GM12878 (cell line): ENCODE measurements at regions not wholly inside any gene's neighbourhood (a gene's known extent, or its start where the extent isn't known, plus 50 kb on each side); places are given as distances from the start of the nearest gene placed in this dataset.

Source experiments
- ATAC-seq: fragments of 200-7000 bp; cut with Tn5 transposase; 3 replicates; pipeline ENCODE4 v1.9.1; 2020; ENCODE audit warnings: mild to moderate bottlenecking, moderate library complexity
- BruUV-seq: library from RNA; stranded (reverse); fragments of 400-500 nt; replicated peaks from 2 replicates; lab custom pipeline; 2021; lab: Mats Ljungman, UMichigan
- CTCF ChIA-PET: fragments of 300-600 bp; sonication (Branson Sonifier 250); formaldehyde crosslinking; extraction: SDS; loops from one replicate; lab custom pipeline; 2021; ENCODE audit warnings: inconsistent platforms; lab: Yijun Ruan, JAX
- POLR2A ChIA-PET: fragments of 350-600 bp; formaldehyde crosslinking; extraction: SDS; loops from one replicate; lab custom pipeline; 2021; ENCODE audit warnings: inconsistent platforms; lab: Charles Lee
- RAD21 ChIA-PET: fragments of 300-600 bp; sonication (Branson Sonifier 250); formaldehyde crosslinking; loops from one replicate; lab custom pipeline; 2023; ENCODE audit warnings: antibody characterized with exemption; ENCODE audit not compliant: unreplicated experiment; lab: Charles Lee
- SMC1A ChIA-PET: fragments of 300-600 bp; sonication (Branson Sonifier 250); formaldehyde crosslinking; loops from one replicate; lab custom pipeline; 2023; ENCODE audit not compliant: unreplicated experiment, uncharacterized antibody; lab: Charles Lee
- DNase-seq: peaks from one replicate; pipeline ENCODE4 v3.0.0-alpha.2; 2011; ENCODE audit warnings: low read depth, low spot score
- FAIRE-seq: peaks from 3 replicates; lab custom pipeline; 2011; peaks lifted over from hg19 to GRCh38; lab: Jason Lieb, UNC
- H2AFZ ChIP-seq: 2 replicates; pipeline ENCODE4 v1.6.0; 2011; ENCODE audit warnings: low read depth, low read length, control low read depth; ENCODE audit not compliant: control insufficient read depth
- H3K27ac ChIP-seq: 2 replicates; pipeline ENCODE4 v1.5.1; 2011; ENCODE audit warnings: control low read depth; ENCODE audit not compliant: control insufficient read depth, insufficient read depth
- H3K27me3 ChIP-seq, 2 experiments: replicated peaks in 1 of 2; 2 replicates each; pipeline versions ENCODE4 v1.6.0 to v1.6.1; 2011; ENCODE audit warnings: low read length in 1 of 2; ENCODE audit not compliant: control insufficient read depth in 2 of 2, insufficient read depth in 2 of 2
- H3K36me3 ChIP-seq, 2 experiments: 2 replicates each; pipeline ENCODE4 v1.5.1; 2011; ENCODE audit warnings: low read length in 1 of 2; ENCODE audit not compliant: control insufficient read depth in 2 of 2, insufficient read depth in 2 of 2
- H3K4me1 ChIP-seq: 2 replicates; pipeline ENCODE4 v1.6.1; 2011; ENCODE audit warnings: mild to moderate bottlenecking, low read length, moderate library complexity, mixed read lengths; ENCODE audit not compliant: control insufficient read depth, insufficient read depth
- H3K4me2 ChIP-seq: 2 replicates; pipeline ENCODE4 v1.6.0; 2011; ENCODE audit warnings: control low read depth; ENCODE audit not compliant: control insufficient read depth, insufficient read depth
- H3K4me3 ChIP-seq: fragments of 200-600 bp; sonication (generic); 2 replicates; pipeline ENCODE4 v1.5.1; 2016
- H3K79me2 ChIP-seq: 2 replicates; pipeline ENCODE4 v1.6.0; 2011; ENCODE audit warnings: low read length; ENCODE audit not compliant: control insufficient read depth, insufficient read depth
- H3K9ac ChIP-seq: 2 replicates; pipeline ENCODE4 v1.8.0; 2011; ENCODE audit warnings: low read length, control low read depth, mixed read lengths; ENCODE audit not compliant: control insufficient read depth, insufficient read depth
- H3K9me3 ChIP-seq: replicated peaks from 3 replicates; pipeline ENCODE4 v1.5.1; 2011; ENCODE audit warnings: mild to moderate bottlenecking, low read length; ENCODE audit not compliant: control insufficient read depth, insufficient read depth
- H4K20me1 ChIP-seq: 2 replicates; pipeline ENCODE4 v1.6.0; 2011; ENCODE audit not compliant: control insufficient read depth, insufficient read depth
- ATF3 ChIP-seq: IDR thresholded peaks from 2 replicates; pipeline ENCODE4 v1.6.1; 2011; ENCODE audit warnings: low read depth, mild to moderate bottlenecking, low read length, moderate library complexity, borderline replicate concordance; ENCODE audit errors: extremely low read depth
- BMI1 ChIP-seq: fragments of 450-650 bp; IDR thresholded peaks from 2 replicates; pipeline ENCODE4 v1.6.1; 2016; ENCODE audit warnings: mild to moderate bottlenecking, moderate library complexity, borderline replicate concordance
- MLLT1 ChIP-seq: fragments of 450-650 bp; IDR thresholded peaks from 2 replicates; pipeline ENCODE4 v1.6.1; 2016; ENCODE audit warnings: mild to moderate bottlenecking
- NFYB ChIP-seq: IDR thresholded peaks from 2 replicates; pipeline ENCODE4 v1.6.1; 2011; ENCODE audit warnings: low read depth, mild to moderate bottlenecking, low read length, improper control_type of control experiment, moderate library complexity; ENCODE audit not compliant: insufficient read depth
- PBX3 ChIP-seq: IDR thresholded peaks from 2 replicates; pipeline ENCODE4 v1.6.1; 2011; ENCODE audit warnings: mild to moderate bottlenecking, low read depth, low read length, moderate library complexity; ENCODE audit not compliant: insufficient replicate concordance
- ZNF24 ChIP-seq: fragments of 450-650 bp; IDR thresholded peaks from 2 replicates; pipeline ENCODE4 v1.6.1; 2017; ENCODE audit warnings: antibody characterized with exemption, mild to moderate bottlenecking
- ZSCAN29 ChIP-seq: fragments of 450-650 bp; IDR thresholded peaks from 2 replicates; pipeline ENCODE4 v1.6.1; 2017; ENCODE audit warnings: mild to moderate bottlenecking, moderate library complexity
- WGBS: methylation state at CpG from one replicate; pipeline ENCODE4 v1.1.6; 2016; ENCODE audit warnings: low lambda C conversion rate; ENCODE audit not compliant: insufficient replicate concordance, insufficient coverage; ENCODE audit errors: missing lambda C conversion rate; 5-methylcytosine and 5-hydroxymethylcytosine counted together
- in situ Hi-C: fragments of 300-500 bp; cut with MboI; formaldehyde crosslinking; loops from 9 replicates; pipeline ENCODE4 v1.14.3; 2018; ENCODE audit warnings: mixed read lengths
- intact Hi-C: fragments of 100-400 bp; cut with micrococcal nuclease; formaldehyde crosslinking; loops from one replicate; pipeline ENCODE4 v1.14.2; 2022; ENCODE audit not compliant: unreplicated experiment
- TF ChIP-seq, protein P1 (sequence below): IDR thresholded peaks from 2 replicates; pipeline ENCODE4 v1.6.1; 2011; ENCODE audit warnings: borderline replicate concordance, low read depth, mild to moderate bottlenecking, moderate library complexity, mixed read lengths, low read length; ENCODE audit not compliant: insufficient read depth; ENCODE audit errors: extremely low read length
- TF ChIP-seq, protein P2 (sequence below): IDR thresholded peaks from 2 replicates; pipeline ENCODE4 v1.6.1; 2012; ENCODE audit warnings: low read depth, low read length, improper control_type of control experiment

- WGBS: 50% methylated on average over 13 of the region's 16 CpGs
- Histone ChIP-seq H3K4me2 (no peak overlapping the region), H3K27ac (no peak overlapping the region), H3K4me3 (no peak overlapping the region), H2AFZ (no peak overlapping the region), H3K9me3 (no peaks in the 10 kb centered on the region; the same call in 2 of the 3 replicates), H4K20me1 (no peaks in the 10 kb centered on the region), H3K36me3 (no peaks in the 10 kb centered on the region), H3K79me2 (no peaks in the 10 kb centered on the region)
- ChIA-PET RAD21 (no interaction called here), POLR2A (no interaction called here)
- FAIRE-seq: no peak
- intact Hi-C loops: no loop called here
- ATAC-seq: no peak
- DNase-seq: no peak
- TF ChIP-seq ZSCAN29 (no peak), MLLT1 (no peak), BMI1 (no peak), ZNF24 (no peak), PBX3 (no peak), ATF3 (no peak), NFYB (no peak)
- TF ChIP-seq, protein P1, sequence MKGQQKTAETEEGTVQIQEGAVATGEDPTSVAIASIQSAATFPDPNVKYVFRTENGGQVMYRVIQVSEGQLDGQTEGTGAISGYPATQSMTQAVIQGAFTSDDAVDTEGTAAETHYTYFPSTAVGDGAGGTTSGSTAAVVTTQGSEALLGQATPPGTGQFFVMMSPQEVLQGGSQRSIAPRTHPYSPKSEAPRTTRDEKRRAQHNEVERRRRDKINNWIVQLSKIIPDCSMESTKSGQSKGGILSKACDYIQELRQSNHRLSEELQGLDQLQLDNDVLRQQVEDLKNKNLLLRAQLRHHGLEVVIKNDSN: no peak
- TF ChIP-seq, protein P2, sequence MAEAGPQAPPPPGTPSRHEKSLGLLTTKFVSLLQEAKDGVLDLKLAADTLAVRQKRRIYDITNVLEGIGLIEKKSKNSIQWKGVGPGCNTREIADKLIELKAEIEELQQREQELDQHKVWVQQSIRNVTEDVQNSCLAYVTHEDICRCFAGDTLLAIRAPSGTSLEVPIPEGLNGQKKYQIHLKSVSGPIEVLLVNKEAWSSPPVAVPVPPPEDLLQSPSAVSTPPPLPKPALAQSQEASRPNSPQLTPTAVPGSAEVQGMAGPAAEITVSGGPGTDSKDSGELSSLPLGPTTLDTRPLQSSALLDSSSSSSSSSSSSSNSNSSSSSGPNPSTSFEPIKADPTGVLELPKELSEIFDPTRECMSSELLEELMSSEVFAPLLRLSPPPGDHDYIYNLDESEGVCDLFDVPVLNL: no peak
- TF ChIP-seq, all 136 proteins: peak for 0
- H3K9ac ChIP-seq: no peak overlapping the region
- no TSS peak for BruUV-seq
- no peaks in the 10 kb centered on the region for H3K4me1 ChIP-seq
- ChIA-PET SMC1A (interaction anchor here (0.7 kb wide), 1 partner anchor 556 kb away, joined by 3 read pairs; no protein-coding TSS in a partner anchor), CTCF (no interaction called here)
- in situ Hi-C loops: no loop called here
- no peaks in the 10 kb centered on the region for H3K27me3 ChIP-seq
Observed at GRCh38 chrX:110558406-110558805, 199.8 kb downstream of the RTL9 start.
